Thyroid gland (tissue), 4 donors: ENCODE measurements at regions not wholly inside any gene's neighbourhood (a gene's known extent, or its start where the extent isn't known, plus 50 kb on each side); places are given as distances from the start of the nearest gene placed in this dataset.

Experiments
- DNase-seq, 2 donors: peaks; one replicate each; pipeline ENCODE4 v3.0.0-alpha.2; 2019
- H3K27ac ChIP-seq, 3 donors: fragments of 200-600 bp; sonication (generic); 1 replicate in 2 of 3; 2 replicates in 1 of 3; pipeline ENCODE4 v1.5.1; 2016 to 2019; ENCODE audit warnings: mild to moderate bottlenecking in 1 of 3, moderate library complexity in 1 of 3
- H3K27me3 ChIP-seq: fragments of 200-600 bp; sonication (generic); one replicate; pipeline ENCODE4 v1.5.1; 2019
- H3K36me3 ChIP-seq, 2 donors: fragments of 200-600 bp; sonication (generic); one replicate each; pipeline ENCODE4 v1.5.1; 2016 to 2019
- H3K4me1 ChIP-seq, 2 donors: fragments of 200-600 bp; sonication (generic); one replicate each; pipeline ENCODE4 v1.5.1; 2017 to 2019
- H3K4me3 ChIP-seq, 3 donors: fragments of 200-600 bp; sonication (generic); replicated peaks in 1 of 3; 1 replicate in 2 of 3; 2 replicates in 1 of 3; pipeline ENCODE4 v1.5.1; 2016; ENCODE audit warnings: mild to moderate bottlenecking in 1 of 3
- H3K9me3 ChIP-seq: fragments of 200-600 bp; sonication (generic); one replicate; pipeline ENCODE4 v1.5.1; 2017
- CTCF ChIP-seq, 6 experiments: fragments of 200-600 bp in 3 of 6; fragments of 450-650 bp in 3 of 6; sonication (generic) in 3 of 6; IDR thresholded peaks; one replicate each; pipeline ENCODE4 v1.5.1; 2016 to 2019; ENCODE audit warnings: antibody characterized with exemption in 6 of 6, mild to moderate bottlenecking in 2 of 6, inconsistent platforms in 1 of 6, moderate library complexity in 1 of 6
- POLR2A ChIP-seq, 2 donors: fragments of 450-650 bp; IDR thresholded peaks; one replicate each; pipeline ENCODE4 v1.6.1; 2017; ENCODE audit warnings: antibody characterized with exemption in 2 of 2, mild to moderate bottlenecking in 2 of 2, moderate library complexity in 1 of 2
- WGBS, 2 donors: methylation state at CpG; one replicate each; pipeline ENCODE4 v1.1.5; 2017; 5-methylcytosine and 5-hydroxymethylcytosine counted together
- intact Hi-C: fragments of 100-400 bp; cut with DNase I; formaldehyde crosslinking; loops from one replicate; pipeline ENCODE4 v1.15.1; 2023

GRCh38 chr11:23151819-23152218, 291.5 kb upstream of the CCDC179 start:
- whole genome bisulfite sequencing, 2 donors: 87 to 88% methylated on average over 2 of the region's 2 CpGs
- intact Hi-C loops: no loop called here
- no peaks in the 10 kb centered on the region for H3K36me3 ChIP-seq
- DNase-seq: no peak
- H3K4me3 ChIP-seq: no peak overlapping the region
- TF ChIP-seq POLR2A (IDR thresholded peaks at IDR 0.05): no peak
- no peak for TF ChIP-seq CTCF (IDR thresholded peaks at IDR 0.05)
- H3K27ac ChIP-seq: no peak overlapping the region
- H3K9me3 ChIP-seq: no peaks in the 10 kb centered on the region
- H3K4me1 ChIP-seq: no peaks in the 10 kb centered on the region
- no peaks in the 10 kb centered on the region for H3K27me3 ChIP-seq

- Histone ChIP-seq H3K27me3 (no peaks in the 10 kb centered on the region), H3K27ac (no peak overlapping the region), H3K4me3 (no peak overlapping the region), H3K36me3 (no peaks in the 10 kb centered on the region), H3K4me1 (no peaks in the 10 kb centered on the region), H3K9me3 (no peaks in the 10 kb centered on the region)
- TF ChIP-seq POLR2A (IDR thresholded peaks at IDR 0.05) (no peak), CTCF (IDR thresholded peaks at IDR 0.05) (no peak)
- no peak for DNase-seq
- 91 to 94% methylated on average over 1 of the region's 1 CpG for whole genome bisulfite sequencing, 2 donors
- intact Hi-C loops: no loop called here
These were observed 295.2 kb upstream of the CCDC179 start for GRCh38 chr11:23155503-23155902.

- Histone ChIP-seq H3K9me3 (no peaks in the 10 kb centered on the region), H3K4me3 (no peak overlapping the region), H3K4me1 (no peaks in the 10 kb centered on the region), H3K27me3 (no peaks in the 10 kb centered on the region), H3K36me3 (no peaks in the 10 kb centered on the region), H3K27ac (no peak overlapping the region)
- 93 to 94% methylated on average over 1 of the region's 1 CpG for WGBS, 2 donors
- DNase-seq: no peak
- TF ChIP-seq POLR2A (IDR thresholded peaks at IDR 0.05): no peak
- TF ChIP-seq CTCF (IDR thresholded peaks at IDR 0.05): no peak
- intact Hi-C loops: no loop called here
These were observed 303.7 kb upstream of the CCDC179 start for GRCh38 chr11:23164022-23164421.

- Histone ChIP-seq H3K4me1 (no peaks in the 10 kb centered on the region), H3K27me3 (no peaks in the 10 kb centered on the region), H3K9me3 (no peaks in the 10 kb centered on the region), H3K36me3 (no peaks in the 10 kb centered on the region), H3K27ac (no peak overlapping the region), H3K4me3 (no peak overlapping the region)
- WGBS, 2 donors: 96 to 98% methylated on average over 1 of the region's 1 CpG
- TF ChIP-seq CTCF (IDR thresholded peaks at IDR 0.05) (no peak), POLR2A (IDR thresholded peaks at IDR 0.05) (no peak)
- intact Hi-C loops: no loop called here
- no peak for DNase-seq
These were observed 306.1 kb upstream of the CCDC179 start for GRCh38 chr11:23166376-23166775.

- no peak for DNase-seq
These were observed 319.3 kb upstream of the CCDC179 start for GRCh38 chr11:23179609-23180008.

More at GRCh38 chr11:23179609-23180008, 319.3 kb upstream of the CCDC179 start:
- H3K27me3 ChIP-seq: no peaks in the 10 kb centered on the region
- H3K36me3 ChIP-seq: no peaks in the 10 kb centered on the region
- 84% methylated on average over 1 of the region's 1 CpG for WGBS, 2 donors
- H3K4me1 ChIP-seq: no peaks in the 10 kb centered on the region
- no peak overlapping the region for H3K4me3 ChIP-seq
- intact Hi-C loops: no loop called here
- no peak overlapping the region for H3K27ac ChIP-seq
- TF ChIP-seq CTCF (IDR thresholded peaks at IDR 0.05): no peak
- TF ChIP-seq POLR2A (IDR thresholded peaks at IDR 0.05): no peak
- H3K9me3 ChIP-seq: no peaks in the 10 kb centered on the region
